ENCODE measurements at regions not wholly inside any gene's neighbourhood (a gene's known extent, or its start where the extent isn't known, plus 50 kb on each side); places are given as distances from the start of the nearest gene placed in this dataset.

DNA sequence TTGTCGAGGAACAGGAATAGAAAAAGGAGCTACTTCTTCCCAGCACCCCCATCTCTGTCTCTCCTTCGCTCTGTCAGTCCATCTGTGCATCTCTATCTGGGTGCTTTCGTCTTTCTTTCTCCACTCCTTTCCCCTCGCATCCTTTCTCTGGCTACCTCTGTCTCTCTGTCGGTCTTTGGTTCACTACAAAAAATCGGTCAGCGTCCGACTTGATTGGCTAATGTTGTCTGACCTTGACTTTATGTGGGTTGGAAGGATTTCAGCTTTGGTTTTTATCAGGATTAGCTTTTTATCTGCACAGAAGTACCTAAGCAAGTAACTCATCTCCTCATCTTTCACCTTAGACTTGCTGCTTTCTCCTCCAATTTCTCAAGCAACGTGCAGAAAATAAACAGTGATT, 575.2 kb upstream of the ZNF462 start:
- H2BK5ac ChIP-seq (ENCODE audit: insufficient read length, low read length): no peak overlapping the region
- no peak overlapping the region for H3K4ac ChIP-seq (ENCODE audit: low read depth, low read length)
- no peak overlapping the region for H2AK5ac ChIP-seq (ENCODE audit: insufficient read length, low read length)
- no peak overlapping the region for H2AFZ ChIP-seq (ENCODE audit: low read length)
- no peak overlapping the region for H4K8ac ChIP-seq (replicated peaks; ENCODE audit: insufficient read length, low read depth, low read length)
- no peak overlapping the region for H4K91ac ChIP-seq (ENCODE audit: insufficient read length, low read depth, low read length)
- no peak overlapping the region for H3T11ph ChIP-seq (ENCODE audit: low read length)
- H3K79me2 ChIP-seq (ENCODE audit: insufficient read depth, low read length): no peaks in the 10 kb centered on the region
- H3K9me3 ChIP-seq (ENCODE audit: control insufficient read depth, low read depth, low read length): no peaks in the 10 kb centered on the region
- no peak overlapping the region for H3K18ac ChIP-seq (ENCODE audit: insufficient read length, low read depth, low read length)
- no peaks in the 10 kb centered on the region for H3K27me3 ChIP-seq (ENCODE audit: insufficient read depth, low read length)
- H3K4me2 ChIP-seq (ENCODE audit: insufficient read depth, insufficient read length, low read length): no peak overlapping the region
- no peak overlapping the region for H3K23ac ChIP-seq (ENCODE audit: insufficient read length, low read depth, low read length)
- H3K4me1 ChIP-seq (ENCODE audit: insufficient read depth, low read length): no peaks in the 10 kb centered on the region
- Mint-ChIP-seq H3K36me3 (ENCODE audit: insufficient read depth in 1 of 3, low read depth in 3 of 3) (no peaks in the 10 kb centered on the region), H3K4me1 (peaks cover 23 to 25% of the 10 kb centered on the region in 2 experiments), H3K4me3 (no peak overlapping the region), H3K9me3 (no peaks in the 10 kb centered on the region), H3K27ac (no peak overlapping the region), H3K27me3 (ENCODE audit: low read depth) (no peaks in the 10 kb centered on the region)
- no peak for DNase-seq
- H4K5ac ChIP-seq (ENCODE audit: insufficient read length, low read depth, low read length): no peak overlapping the region
- no peak overlapping the region for H2BK12ac ChIP-seq (ENCODE audit: insufficient read length, low read depth, low read length)
- H3K79me1 ChIP-seq (ENCODE audit: insufficient read depth, low read depth, low read length, poor library complexity, severe bottlenecking): no peaks in the 10 kb centered on the region
- H3K23me2 ChIP-seq (ENCODE audit: insufficient read length, low read depth, low read length, poor library complexity, severe bottlenecking): no peaks in the 10 kb centered on the region
- H4K20me1 ChIP-seq (ENCODE audit: control insufficient read depth, insufficient read depth, insufficient read length): no peaks in the 10 kb centered on the region
- no peak overlapping the region for H3K27ac ChIP-seq (ENCODE audit: insufficient read length, low read depth, low read length)
- H2BK120ac ChIP-seq (ENCODE audit: low read depth, low read length, poor library complexity, severe bottlenecking): no peak overlapping the region
- H3K14ac ChIP-seq (ENCODE audit: insufficient read depth, low read length): no peak overlapping the region
- no CpG with 5 or more reads among the region's 9 CpGs for WGBS (ENCODE audit: extremely low coverage, insufficient read length, low lambda C conversion rate)
- H2BK20ac ChIP-seq (ENCODE audit: low read depth, low read length, poor library complexity, severe bottlenecking): no peak overlapping the region
- no peak overlapping the region for H3K9ac ChIP-seq (ENCODE audit: extremely low read depth, insufficient read length, low read length)
- TF ChIP-seq, protein P1, sequence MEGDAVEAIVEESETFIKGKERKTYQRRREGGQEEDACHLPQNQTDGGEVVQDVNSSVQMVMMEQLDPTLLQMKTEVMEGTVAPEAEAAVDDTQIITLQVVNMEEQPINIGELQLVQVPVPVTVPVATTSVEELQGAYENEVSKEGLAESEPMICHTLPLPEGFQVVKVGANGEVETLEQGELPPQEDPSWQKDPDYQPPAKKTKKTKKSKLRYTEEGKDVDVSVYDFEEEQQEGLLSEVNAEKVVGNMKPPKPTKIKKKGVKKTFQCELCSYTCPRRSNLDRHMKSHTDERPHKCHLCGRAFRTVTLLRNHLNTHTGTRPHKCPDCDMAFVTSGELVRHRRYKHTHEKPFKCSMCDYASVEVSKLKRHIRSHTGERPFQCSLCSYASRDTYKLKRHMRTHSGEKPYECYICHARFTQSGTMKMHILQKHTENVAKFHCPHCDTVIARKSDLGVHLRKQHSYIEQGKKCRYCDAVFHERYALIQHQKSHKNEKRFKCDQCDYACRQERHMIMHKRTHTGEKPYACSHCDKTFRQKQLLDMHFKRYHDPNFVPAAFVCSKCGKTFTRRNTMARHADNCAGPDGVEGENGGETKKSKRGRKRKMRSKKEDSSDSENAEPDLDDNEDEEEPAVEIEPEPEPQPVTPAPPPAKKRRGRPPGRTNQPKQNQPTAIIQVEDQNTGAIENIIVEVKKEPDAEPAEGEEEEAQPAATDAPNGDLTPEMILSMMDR (conservative IDR thresholded peaks at IDR 0.05): no peak
- H3K56ac ChIP-seq (ENCODE audit: insufficient read length, low read depth, low read length): no peak overlapping the region
- H2BK15ac ChIP-seq (ENCODE audit: low read depth, low read length): no peak overlapping the region

Data from H9 (cell line).